DMS 273 treated with DMSO at 0.1 percent for 48 hours (cell line): ENCODE measurements at regions not wholly inside any gene's neighbourhood (a gene's known extent, or its start where the extent isn't known, plus 50 kb on each side); places are given as distances from the start of the nearest gene placed in this dataset.

ENCODE experiments used
- DNase-seq: peaks from one replicate; lab custom pipeline; 2025; lab: John Stamatoyannopoulos, UW

DNA sequence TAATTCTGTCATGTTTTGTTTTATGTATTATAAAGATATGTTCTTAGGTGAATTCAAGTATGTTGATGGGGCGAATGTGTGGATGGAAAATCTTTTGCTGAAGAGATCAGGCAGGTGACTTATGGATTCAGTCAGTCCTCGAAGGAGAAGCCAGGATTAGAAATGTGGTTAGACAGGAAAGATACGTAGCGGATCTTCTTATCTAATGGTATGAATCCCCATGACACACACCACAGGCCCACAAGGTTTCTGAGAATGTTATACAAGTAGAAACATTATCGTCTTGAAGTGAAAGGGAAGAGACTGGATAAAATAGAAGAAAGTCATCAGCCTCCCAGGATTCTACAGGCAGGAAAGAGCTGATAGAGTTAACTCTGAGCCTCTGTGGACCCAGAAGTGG is 69.0 kb upstream of the RFXAP start:
- no peak for DNase-seq

DNA sequence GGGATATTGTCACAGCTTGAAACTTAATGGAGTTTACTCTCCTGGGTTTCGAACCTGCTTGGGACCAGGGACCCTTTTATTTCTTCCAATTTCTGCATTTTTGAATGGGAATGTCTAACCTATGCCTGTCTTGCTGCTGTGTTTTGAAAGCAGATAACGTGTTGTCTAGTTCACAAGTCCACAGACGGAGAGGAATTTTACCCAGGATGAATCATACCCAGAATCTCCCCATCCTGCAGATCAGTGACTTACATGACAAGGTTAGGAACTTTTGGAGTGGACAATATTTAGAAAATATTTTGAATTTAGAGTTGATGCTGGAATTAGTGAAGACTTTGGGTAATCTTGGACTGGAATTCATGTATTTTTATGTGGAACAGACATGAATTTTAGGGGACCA is 68.6 kb upstream of the RFXAP start:
- no peak for DNase-seq

DNA sequence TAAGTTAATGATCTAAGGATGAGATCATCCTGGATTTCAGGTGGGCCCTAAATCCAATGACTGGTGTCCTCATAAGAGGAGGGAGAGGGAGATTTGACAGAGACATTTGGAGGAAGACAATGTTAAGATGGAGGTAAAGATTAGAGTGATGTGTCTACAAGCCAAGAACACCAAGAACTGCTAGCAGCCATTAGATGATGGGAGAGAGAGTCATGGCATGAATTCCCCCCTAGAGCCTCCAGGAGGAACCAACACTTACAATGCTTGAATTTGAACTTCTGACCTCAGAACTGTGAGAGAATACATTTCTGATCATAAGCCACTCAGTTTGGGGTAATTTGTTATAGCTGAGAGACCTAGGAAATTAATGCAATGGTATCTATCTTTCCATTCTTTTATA is 68.1 kb upstream of the RFXAP start:
- no peak for DNase-seq

DNA sequence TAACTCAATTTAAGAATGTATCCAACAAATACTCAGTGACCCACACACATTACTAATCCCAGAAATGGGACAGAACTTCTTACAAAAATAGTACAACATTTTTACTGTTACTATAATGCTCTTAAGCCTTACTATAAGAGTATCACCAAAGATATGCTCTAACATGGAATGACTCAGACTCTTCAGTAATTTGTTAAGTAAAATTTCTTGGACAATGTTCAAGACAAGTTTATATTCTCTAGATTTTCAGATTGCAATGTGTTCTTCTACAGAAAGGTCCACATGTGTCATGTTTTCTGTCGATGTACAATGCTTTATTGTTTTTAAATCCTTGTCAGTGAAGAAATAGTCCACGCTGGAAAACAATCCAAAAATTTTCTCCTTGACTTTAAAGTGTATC is 66.3 kb upstream of the RFXAP start:
- no peak for DNase-seq

DNA sequence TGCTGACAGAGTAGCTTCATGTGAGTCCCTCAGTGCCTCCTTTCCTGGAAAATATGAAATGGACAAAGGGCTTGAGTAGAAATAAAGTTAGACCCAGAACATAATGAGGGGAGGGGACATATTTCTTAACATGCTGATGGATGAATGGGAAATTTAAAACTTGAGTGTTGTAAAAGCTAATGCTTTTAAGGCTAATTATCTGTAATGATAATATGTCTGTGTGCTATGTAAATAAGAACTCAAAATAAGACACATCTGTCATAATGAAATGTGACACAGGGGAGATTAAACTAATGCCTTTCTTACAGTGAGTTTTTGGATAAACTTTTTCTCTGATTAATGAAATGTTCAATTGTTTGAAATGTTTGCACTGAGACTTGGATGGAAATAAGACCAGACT is 65.8 kb upstream of the RFXAP start:
- no peak for DNase-seq

DNA sequence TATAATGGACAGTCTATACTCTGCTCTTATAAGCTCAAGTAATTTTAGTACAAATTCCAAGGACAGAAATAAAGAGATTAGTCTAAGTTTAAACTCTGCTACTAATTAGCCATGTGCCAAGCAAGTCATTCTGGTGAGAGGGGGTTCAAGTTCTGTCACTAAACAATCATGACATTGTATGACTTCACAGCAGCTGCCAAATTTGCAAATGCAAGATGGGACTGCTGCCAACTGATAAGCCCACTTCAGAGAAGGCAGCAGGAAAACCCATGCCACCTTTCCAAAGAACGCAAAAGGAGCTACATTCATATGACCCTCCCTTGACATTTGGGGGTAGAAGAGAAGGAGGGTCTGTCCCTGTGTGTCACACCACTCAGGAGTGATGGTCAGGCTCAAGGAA is 60.7 kb upstream of the RFXAP start:
- DNase-seq = peak; percentile 32

DNA sequence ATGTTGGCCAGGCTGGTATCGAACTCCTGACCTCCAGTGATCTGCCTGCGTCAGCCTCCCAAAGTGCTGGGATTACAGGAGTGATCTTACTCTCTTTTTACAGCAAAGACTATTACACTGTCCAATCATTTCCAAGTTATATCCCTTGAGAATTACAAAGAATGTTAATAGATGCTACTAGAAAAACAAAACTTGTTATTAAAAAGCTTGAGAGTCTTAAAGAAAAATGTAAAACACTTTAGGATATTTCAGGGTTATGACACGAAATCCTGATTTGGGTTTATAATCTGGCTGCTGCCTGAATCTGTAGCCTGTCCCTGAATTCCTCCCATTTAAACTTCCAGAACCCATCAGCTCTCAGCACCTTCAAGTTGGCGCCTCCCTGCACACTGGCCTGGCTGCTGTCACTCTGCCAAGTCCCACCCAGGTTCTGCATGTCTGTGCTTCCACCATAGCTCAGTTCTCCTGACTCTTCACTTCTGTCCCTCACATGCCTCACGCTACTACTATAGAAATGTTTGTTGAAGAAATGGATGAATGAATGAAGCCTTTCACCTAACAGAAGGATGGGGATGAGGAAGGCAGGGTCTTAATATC is 55.8 kb upstream of the RFXAP start:
- DNase-seq = no peak

DNA sequence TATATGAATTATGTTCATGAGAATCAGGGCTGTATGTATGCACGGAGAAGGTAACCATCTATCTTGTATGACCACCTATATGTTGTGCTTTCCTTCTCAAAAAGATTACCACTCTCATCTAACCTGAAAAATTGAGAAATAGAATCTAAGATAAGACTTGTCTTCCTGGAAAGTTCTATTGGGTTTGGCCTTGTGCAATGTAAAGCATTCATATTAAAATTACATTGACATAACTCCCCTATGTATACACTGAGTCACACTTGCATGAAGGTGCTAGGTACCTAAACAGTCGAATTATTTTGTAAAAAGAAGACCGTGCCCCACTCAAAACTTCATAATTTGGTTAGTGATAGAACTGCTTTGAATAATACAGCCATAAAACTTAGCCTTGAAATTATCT is 54.5 kb upstream of the RFXAP start:
- no peak for DNase-seq

DNA sequence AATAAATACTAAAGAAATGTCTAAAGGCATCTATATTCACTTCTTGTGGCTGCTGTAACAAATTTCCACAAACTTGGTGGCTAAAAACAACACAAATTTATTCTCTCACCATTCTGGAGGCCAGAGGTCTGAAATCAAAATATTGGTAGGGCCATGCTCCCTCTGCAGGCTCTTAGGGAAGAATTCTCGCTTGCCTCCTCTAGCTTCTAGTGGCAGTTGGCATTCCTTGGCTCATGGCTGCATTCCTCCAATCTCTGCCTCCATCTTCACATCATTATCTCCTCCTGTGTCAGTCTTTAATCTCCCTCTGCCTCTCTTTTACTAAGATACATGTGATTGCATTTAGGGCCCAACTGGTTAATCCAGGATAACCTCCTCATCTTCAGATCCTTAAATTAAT is 54.1 kb upstream of the RFXAP start:
- no peak for DNase-seq

DNA sequence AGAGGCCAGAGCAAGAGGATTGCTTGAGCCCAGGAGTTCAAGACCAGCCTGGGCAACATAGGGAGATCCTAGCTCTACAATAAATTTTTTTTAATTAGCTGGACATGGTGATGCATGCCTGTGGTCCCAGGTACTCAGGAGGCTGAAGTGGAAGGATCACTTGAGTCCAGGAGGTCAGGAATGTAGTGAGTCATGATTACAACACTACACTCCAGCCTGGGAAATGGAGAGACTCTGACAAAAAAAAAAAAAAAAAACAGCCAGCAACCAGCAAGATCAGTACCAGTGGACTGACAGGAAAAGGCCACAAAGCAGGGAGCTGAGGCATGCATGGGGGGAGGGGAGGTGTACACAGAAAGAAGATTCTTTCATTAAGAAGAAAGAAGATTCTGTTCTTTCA is 52.7 kb upstream of the RFXAP start:
- DNase-seq = no peak

DNA sequence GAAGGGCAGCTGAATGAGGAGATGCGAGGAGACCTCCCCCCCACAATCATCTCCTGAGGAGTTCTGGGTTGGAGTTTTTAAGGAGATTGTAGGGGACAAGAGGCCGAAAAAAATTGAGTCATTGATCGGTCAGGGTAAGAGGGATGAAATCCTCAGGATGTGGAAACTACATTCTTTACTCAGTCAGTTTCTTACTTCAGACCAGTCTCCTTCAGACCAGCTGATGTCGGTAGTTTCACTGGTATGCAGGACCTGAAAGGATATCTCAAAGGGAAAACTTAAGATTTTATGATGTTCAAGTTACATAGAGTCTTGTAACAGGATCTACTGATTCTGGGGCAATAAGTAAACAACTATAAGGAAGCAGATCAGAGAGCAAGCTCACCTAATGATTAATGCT is 51.7 kb upstream of the RFXAP start:
- no peak for DNase-seq

DNA sequence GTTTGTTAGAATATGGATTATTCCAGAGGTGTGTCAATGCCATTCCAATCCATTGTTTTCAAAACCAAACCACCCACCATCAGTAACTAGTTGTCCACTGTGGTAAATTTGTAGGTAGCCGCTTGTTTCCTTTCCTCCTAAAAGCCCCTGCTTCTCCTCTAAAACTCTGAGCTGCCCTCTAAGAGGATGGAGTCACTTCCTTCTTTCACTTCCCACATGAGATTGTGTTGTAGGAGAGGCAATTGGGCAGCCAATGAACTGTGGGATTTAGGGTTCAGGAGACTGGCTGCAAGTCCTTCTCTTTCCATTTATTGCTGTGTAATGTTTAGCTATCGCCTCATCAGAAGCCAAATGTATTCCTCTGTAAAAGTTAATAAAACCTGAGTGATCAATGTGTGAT is 49.9 kb upstream of the RFXAP start:
- no peak for DNase-seq
